H1 (cell line): ENCODE measurements at regions not wholly inside any gene's neighbourhood (a gene's known extent, or its start where the extent isn't known, plus 50 kb on each side); places are given as distances from the start of the nearest gene placed in this dataset.

Experiments used
- CTCF ChIA-PET: fragments of 300-600 bp; sonication (Branson Sonifier 250); formaldehyde crosslinking; loops from one replicate; lab custom pipeline; 2021; ENCODE audit not compliant: partially characterized antibody; lab: Charles Lee
- POLR2A ChIA-PET: fragments of 300-600 bp; sonication (Branson Sonifier 250); formaldehyde crosslinking; loops from one replicate; lab custom pipeline; 2021; ENCODE audit warnings: inconsistent platforms; ENCODE audit not compliant: partially characterized antibody; lab: Charles Lee
- DNase-seq, 2 experiments: peaks; one replicate each; pipeline versions ENCODE4 v3.0.0 to v3.0.0-alpha.2; 2010 to 2022; ENCODE audit warnings: low spot score in 2 of 2, low read depth in 1 of 2, mixed read lengths in 1 of 2
- FAIRE-seq: peaks from 2 replicates; lab custom pipeline; 2011; peaks lifted over from hg19 to GRCh38; lab: Jason Lieb, UNC
- H2AFZ ChIP-seq: 2 replicates; pipeline ENCODE4 v1.8.1; 2012; ENCODE audit warnings: low read length, inconsistent platforms
- H2AK5ac ChIP-seq: 2 replicates; pipeline ENCODE4 v1.6.1; 2013; ENCODE audit warnings: low read depth, low read length
- H2BK120ac ChIP-seq: replicated peaks from 2 replicates; pipeline ENCODE3; 2013; ENCODE audit warnings: low read depth, low read length, inconsistent platforms
- H2BK12ac ChIP-seq: 2 replicates; pipeline ENCODE4 v1.6.1; 2013; ENCODE audit warnings: low read depth, low read length
- H2BK15ac ChIP-seq: 2 replicates; pipeline ENCODE4 v1.6.1; 2013; ENCODE audit warnings: low read length
- H2BK20ac ChIP-seq: 2 replicates; pipeline ENCODE4 v1.6.1; 2013; ENCODE audit warnings: low read length
- H2BK5ac ChIP-seq: 2 replicates; pipeline ENCODE4 v1.6.1; 2013; ENCODE audit warnings: low read depth, low read length
- H3K14ac ChIP-seq: 2 replicates; pipeline ENCODE4 v1.6.1; 2013; ENCODE audit warnings: inconsistent platforms; ENCODE audit not compliant: insufficient read length
- H3K18ac ChIP-seq: 2 replicates; pipeline ENCODE4 v1.6.1; 2013; ENCODE audit warnings: low read length; ENCODE audit errors: extremely low read depth
- H3K23ac ChIP-seq: 2 replicates; pipeline ENCODE4 v1.6.1; 2013; ENCODE audit warnings: inconsistent platforms; ENCODE audit not compliant: insufficient read length
- H3K23me2 ChIP-seq: 2 replicates; pipeline ENCODE4 v1.6.1; 2013; ENCODE audit warnings: low read depth, low read length
- H3K27ac ChIP-seq: 2 replicates; pipeline ENCODE4 v1.6.1; 2011; ENCODE audit warnings: low read depth, low read length, inconsistent platforms
- H3K27me3 ChIP-seq, 4 experiments: replicated peaks in 1 of 4; 1 replicate in 1 of 4; 2 replicates in 3 of 4; pipeline versions ENCODE4 v1.6.1 to v1.8.1; 2011 to 2013; ENCODE audit warnings: low read length in 3 of 4, mild to moderate bottlenecking in 3 of 4, inconsistent platforms in 2 of 4, mixed read lengths in 2 of 4, moderate library complexity in 1 of 4; ENCODE audit not compliant: control insufficient read depth in 3 of 4, insufficient read depth in 3 of 4; ENCODE audit errors: extremely low read depth in 1 of 4
- H3K36me3 ChIP-seq, 4 experiments: 2 replicates each; pipeline versions ENCODE4 v1.6.1 to v1.8.1; 2011 to 2013; ENCODE audit warnings: mild to moderate bottlenecking in 4 of 4, low read length in 3 of 4, moderate library complexity in 2 of 4, control low read depth in 1 of 4, inconsistent platforms in 1 of 4; ENCODE audit not compliant: insufficient read depth in 4 of 4, control insufficient read depth in 2 of 4
- H3K4ac ChIP-seq: replicated peaks from 2 replicates; pipeline ENCODE3; 2013; ENCODE audit warnings: low read length, low read depth, mixed read lengths, inconsistent platforms; ENCODE audit not compliant: insufficient read length
- H3K4me1 ChIP-seq, 4 experiments: replicated peaks in 1 of 4; 1 replicate in 1 of 4; 2 replicates in 3 of 4; pipeline versions ENCODE4 v1.6.1 to v1.8.1; 2011 to 2013; ENCODE audit warnings: low read length in 3 of 4, inconsistent platforms in 2 of 4, mixed read lengths in 1 of 4; ENCODE audit not compliant: insufficient read depth in 4 of 4, control insufficient read depth in 3 of 4
- H3K4me2 ChIP-seq, 2 experiments: 2 replicates each; pipeline versions ENCODE4 v1.6.1 to v1.8.1; 2011 to 2013; ENCODE audit warnings: low read depth in 2 of 2, low read length in 2 of 2, control low read depth in 1 of 2, inconsistent platforms in 1 of 2, mild to moderate bottlenecking in 1 of 2; ENCODE audit not compliant: insufficient read depth in 1 of 2
- H3K4me3 ChIP-seq, 4 experiments: fragments of 200-600, 300-600 bp in 1 of 4; sonication (generic), shearing (Covaris generic), sonication (Bioruptor Twin) in 1 of 4; 2 replicates each; pipeline versions ENCODE4 v1.5.1 to v1.8.1; 2011 to 2016; ENCODE audit warnings: low read length in 4 of 4, low read depth in 3 of 4, control low read depth in 2 of 4, inconsistent platforms in 2 of 4, mild to moderate bottlenecking in 2 of 4, mixed read lengths in 1 of 4, moderate library complexity in 1 of 4; ENCODE audit not compliant: insufficient read depth in 2 of 4; ENCODE audit errors: extremely low read depth in 1 of 4
- H3K56ac ChIP-seq: replicated peaks from 2 replicates; pipeline ENCODE3; 2013; ENCODE audit warnings: low read depth, mild to moderate bottlenecking, mixed read lengths, low read length, inconsistent platforms; ENCODE audit not compliant: insufficient read length
- H3K79me1 ChIP-seq: 2 replicates; pipeline ENCODE4 v1.6.1; 2013; ENCODE audit warnings: low read depth, low read length, control low read depth
- H3K79me2 ChIP-seq, 2 experiments: 2 replicates each; pipeline versions ENCODE4 v1.6.1 to v1.8.1; 2012 to 2013; ENCODE audit warnings: low read length in 2 of 2, mild to moderate bottlenecking in 2 of 2, inconsistent platforms in 1 of 2; ENCODE audit not compliant: insufficient read depth in 2 of 2, control insufficient read depth in 1 of 2
- H3K9ac ChIP-seq, 4 experiments: replicated peaks in 1 of 4; 1 replicate in 1 of 4; 2 replicates in 3 of 4; pipeline versions ENCODE4 v1.6.1 to v1.8.1; 2011 to 2013; ENCODE audit warnings: low read depth in 3 of 4, low read length in 3 of 4, control low read depth in 2 of 4, mild to moderate bottlenecking in 2 of 4, moderate library complexity in 2 of 4, inconsistent platforms in 1 of 4; ENCODE audit errors: extremely low read depth in 1 of 4
- H3K9me3 ChIP-seq, 2 experiments: 2 replicates each; pipeline versions ENCODE4 v1.6.1 to v1.8.1; 2012 to 2013; ENCODE audit warnings: mild to moderate bottlenecking in 2 of 2, moderate library complexity in 2 of 2, control low read depth in 1 of 2, inconsistent platforms in 1 of 2, low read depth in 1 of 2, low read length in 1 of 2, mixed read lengths in 1 of 2; ENCODE audit not compliant: insufficient read depth in 2 of 2
- H4K20me1 ChIP-seq, 2 experiments: replicated peaks in 1 of 2; 2 replicates each; pipeline versions ENCODE3 to v1.8.1; 2011 to 2013; ENCODE audit warnings: inconsistent platforms in 2 of 2, low read length in 2 of 2, mild to moderate bottlenecking in 1 of 2; ENCODE audit not compliant: insufficient read depth in 2 of 2, control insufficient read depth in 1 of 2
- H4K5ac ChIP-seq: 2 replicates; pipeline ENCODE4 v1.6.1; 2013; ENCODE audit warnings: low read length, low read depth, mixed read lengths, inconsistent platforms; ENCODE audit not compliant: insufficient read length
- H4K8ac ChIP-seq: 2 replicates; pipeline ENCODE4 v1.8.0; 2013; ENCODE audit warnings: mild to moderate bottlenecking, moderate library complexity, low read length, inconsistent platforms; ENCODE audit not compliant: insufficient read depth; ENCODE audit errors: extremely low read depth
- H4K91ac ChIP-seq: replicated peaks from 2 replicates; pipeline ENCODE3; 2013; ENCODE audit warnings: low read length, mixed read lengths, inconsistent platforms; ENCODE audit not compliant: insufficient read length
- CBX8 ChIP-seq: fragments of 300-800, 300-1000 bp; sonication (generic); IDR thresholded peaks from 2 replicates; pipeline ENCODE4 v1.7.1; 2016; ENCODE audit warnings: low read depth, low read length, borderline replicate concordance
- CEBPB ChIP-seq: IDR thresholded peaks from 2 replicates; pipeline ENCODE4 v1.6.1; 2012; ENCODE audit warnings: low read depth, low read length
- HDAC6 ChIP-seq: IDR thresholded peaks from one replicate; pipeline ENCODE4 v1.7.1; 2012; ENCODE audit warnings: low read depth, mild to moderate bottlenecking, inconsistent platforms, low read length, moderate library complexity
- POLR2A ChIP-seq, 2 experiments: IDR thresholded peaks; 1 replicate in 1 of 2; 2 replicates in 1 of 2; pipeline ENCODE4 v1.6.1; 2011; ENCODE audit warnings: low read depth in 2 of 2, low read length in 2 of 2, mild to moderate bottlenecking in 2 of 2; ENCODE audit errors: control extremely low read depth in 1 of 2
- WGBS, 2 experiments: shearing (Covaris generic) in 1 of 2; methylation state at CpG; one replicate each; pipeline versions ENCODE4 v1.1.6 to v1.1.7; 2013 to 2015; ENCODE audit warnings: low lambda C conversion rate in 2 of 2, mixed read lengths in 2 of 2, inconsistent platforms in 1 of 2, low coverage in 1 of 2, missing lambda C conversion rate in 1 of 2; ENCODE audit not compliant: insufficient replicate concordance in 2 of 2, insufficient coverage in 1 of 2, insufficient read length in 1 of 2; ENCODE audit errors: extremely low coverage in 1 of 2, missing lambda C conversion rate in 1 of 2; 5-methylcytosine and 5-hydroxymethylcytosine counted together

GRCh38 chr13:47110141-47110540, 213.3 kb upstream of the HTR2A start:
- no peak overlapping the region for H3K4ac ChIP-seq
- ChIA-PET CTCF (no interaction called here), POLR2A (no interaction called here)
- H3K4me3 ChIP-seq: no peak overlapping the region
- no peak overlapping the region for H4K5ac ChIP-seq
- no peaks in the 10 kb centered on the region for H3K79me1 ChIP-seq
- H2BK15ac ChIP-seq: no peak overlapping the region
- no peak overlapping the region for H3K56ac ChIP-seq
- H2BK20ac ChIP-seq: peak overlapping the region; percentile 80; the same call in 1 of the 2 replicates
- H3K36me3 ChIP-seq: no peaks in the 10 kb centered on the region; a peak in 1 of 8 replicates
- H3K18ac ChIP-seq: no peak overlapping the region
- H3K9me3 ChIP-seq: no peaks in the 10 kb centered on the region
- no peaks in the 10 kb centered on the region for H3K27me3 ChIP-seq
- no peak overlapping the region for H2BK120ac ChIP-seq
- no peak overlapping the region for H3K4me2 ChIP-seq
- no peak overlapping the region for H3K14ac ChIP-seq
- no peaks in the 10 kb centered on the region for H3K79me2 ChIP-seq
- H2BK5ac ChIP-seq: no peak overlapping the region; the same call in 1 of the 2 replicates
- peaks cover 0 to 22% (median 5%) of the 10 kb centered on the region in 4 experiments; a peak in 5 of 7 replicates for H3K4me1 ChIP-seq
- H3K27ac ChIP-seq: no peak overlapping the region
- DNase-seq: no peak
- TF ChIP-seq POLR2A (IDR thresholded peaks at IDR 0.05; ENCODE audit: control extremely low read depth in 1 of 2, low read depth in 2 of 2, low read length in 2 of 2) (no peak), CBX8 (no peak), HDAC6 (no peak), CEBPB (no peak)
- 85% methylated on average over 4 of the region's 4 CpGs; no CpG with 5 or more reads in 1 of the 2 experiments for WGBS, 2 experiments
- FAIRE-seq: no peak
- no peak overlapping the region for H4K91ac ChIP-seq
- H2AK5ac ChIP-seq: no peak overlapping the region; the same call in 1 of the 2 replicates
- H4K8ac ChIP-seq: peak overlapping the region; percentile 9; the same call in 1 of the 2 replicates
- H4K20me1 ChIP-seq: no peaks in the 10 kb centered on the region
- no peak overlapping the region for H3K23ac ChIP-seq
- no peaks in the 10 kb centered on the region for H3K23me2 ChIP-seq
- H2AFZ ChIP-seq: no peak overlapping the region
- H2BK12ac ChIP-seq: peak overlapping the region; percentile 98; the same call in 1 of the 2 replicates
- H3K9ac ChIP-seq: no peak overlapping the region
